H1 (cell line): ENCODE measurements at regions not wholly inside any gene's neighbourhood (a gene's known extent, or its start where the extent isn't known, plus 50 kb on each side); places are given as distances from the start of the nearest gene placed in this dataset.

Experiments used
- MAFK ChIP-seq: IDR thresholded peaks from 2 replicates; pipeline ENCODE4 v1.6.1; 2012; ENCODE audit warnings: low read depth, mild to moderate bottlenecking, improper control_type of control experiment, low read length
- POLR2AphosphoS5 ChIP-seq: IDR thresholded peaks from 2 replicates; pipeline ENCODE4 v1.6.1; 2011; ENCODE audit warnings: low read depth, low read length
- SIX5 ChIP-seq: IDR thresholded peaks from 2 replicates; pipeline ENCODE4 v1.6.1; 2011; ENCODE audit warnings: mild to moderate bottlenecking, low read depth, low read length

DNA sequence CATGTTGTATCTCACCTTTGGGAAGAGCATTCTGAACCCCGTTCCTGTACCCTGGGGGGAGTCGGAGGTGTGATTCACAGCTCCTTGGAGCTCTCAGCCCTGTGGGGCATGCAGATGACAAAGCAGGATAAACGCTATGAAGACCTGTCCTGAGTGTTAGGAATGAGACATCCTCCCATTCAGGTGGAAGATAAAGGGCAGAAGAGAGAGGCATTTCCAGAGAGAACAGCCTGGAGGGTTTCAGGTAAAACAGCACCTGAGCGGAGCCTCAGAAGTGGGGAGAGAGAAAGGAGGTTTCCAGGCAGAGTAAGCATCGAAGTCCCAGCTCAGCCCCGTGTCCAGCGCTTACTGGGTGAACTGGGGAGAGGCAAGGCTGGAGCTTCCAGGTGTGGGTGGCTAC is 288.9 kb downstream of the KLF6 start (continued):
- TF ChIP-seq SIX5 (no peak), POLR2AphosphoS5 (no peak), MAFK (no peak)
